ENCODE measurements at regions not wholly inside any gene's neighbourhood (a gene's known extent, or its start where the extent isn't known, plus 50 kb on each side); places are given as distances from the start of the nearest gene placed in this dataset.

DNA sequence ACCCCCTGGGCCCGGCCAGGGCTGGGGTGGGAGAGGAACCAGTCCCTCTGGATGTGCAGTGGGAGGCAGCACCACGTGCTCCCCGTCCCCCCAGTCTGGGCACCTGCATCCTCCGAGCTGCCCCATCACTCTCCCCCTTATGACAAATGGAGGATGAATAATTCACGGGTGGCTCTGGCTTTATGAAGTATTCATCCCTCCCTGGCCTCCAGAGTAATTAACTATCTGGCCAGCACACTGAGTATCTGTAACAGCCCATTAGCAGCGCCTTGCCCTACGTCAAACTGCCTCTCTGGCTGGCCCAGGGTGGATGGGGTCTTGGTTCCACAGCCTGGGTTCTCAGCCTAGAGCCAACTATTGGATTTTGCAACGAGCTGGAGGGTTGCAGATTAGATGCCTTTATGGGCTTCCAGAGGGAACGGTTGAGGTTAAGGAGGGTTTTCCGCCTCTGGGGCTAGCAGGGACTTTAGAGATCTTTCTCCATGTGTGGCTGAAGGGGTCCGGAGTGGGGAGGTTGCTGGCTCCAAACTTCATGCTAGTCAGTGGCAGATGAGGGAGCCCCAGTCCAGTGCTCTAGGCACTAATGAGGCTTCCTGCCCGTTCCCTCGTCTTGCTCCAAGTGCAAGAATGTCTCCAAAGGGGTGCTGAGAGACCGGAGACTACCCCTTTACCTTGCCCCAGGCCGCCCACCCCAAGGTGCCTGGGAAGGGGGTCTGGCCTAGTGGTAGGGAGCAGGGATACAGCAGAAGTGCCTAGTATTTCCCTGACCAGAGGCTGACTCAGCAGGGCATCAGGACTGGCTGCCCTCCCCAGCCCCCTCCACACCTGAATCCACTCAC is 53.5 kb upstream of the MLN start:
- DNase-seq (ENCODE audit: low read depth), result no peak
- H3K4me3 ChIP-seq (ENCODE audit: low read depth, low read length), result no peak overlapping the region
- TF ChIP-seq, protein P1, sequence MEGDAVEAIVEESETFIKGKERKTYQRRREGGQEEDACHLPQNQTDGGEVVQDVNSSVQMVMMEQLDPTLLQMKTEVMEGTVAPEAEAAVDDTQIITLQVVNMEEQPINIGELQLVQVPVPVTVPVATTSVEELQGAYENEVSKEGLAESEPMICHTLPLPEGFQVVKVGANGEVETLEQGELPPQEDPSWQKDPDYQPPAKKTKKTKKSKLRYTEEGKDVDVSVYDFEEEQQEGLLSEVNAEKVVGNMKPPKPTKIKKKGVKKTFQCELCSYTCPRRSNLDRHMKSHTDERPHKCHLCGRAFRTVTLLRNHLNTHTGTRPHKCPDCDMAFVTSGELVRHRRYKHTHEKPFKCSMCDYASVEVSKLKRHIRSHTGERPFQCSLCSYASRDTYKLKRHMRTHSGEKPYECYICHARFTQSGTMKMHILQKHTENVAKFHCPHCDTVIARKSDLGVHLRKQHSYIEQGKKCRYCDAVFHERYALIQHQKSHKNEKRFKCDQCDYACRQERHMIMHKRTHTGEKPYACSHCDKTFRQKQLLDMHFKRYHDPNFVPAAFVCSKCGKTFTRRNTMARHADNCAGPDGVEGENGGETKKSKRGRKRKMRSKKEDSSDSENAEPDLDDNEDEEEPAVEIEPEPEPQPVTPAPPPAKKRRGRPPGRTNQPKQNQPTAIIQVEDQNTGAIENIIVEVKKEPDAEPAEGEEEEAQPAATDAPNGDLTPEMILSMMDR (conservative IDR thresholded peaks at IDR 0.05; ENCODE audit: low read depth, low read length), result no peak

DNA sequence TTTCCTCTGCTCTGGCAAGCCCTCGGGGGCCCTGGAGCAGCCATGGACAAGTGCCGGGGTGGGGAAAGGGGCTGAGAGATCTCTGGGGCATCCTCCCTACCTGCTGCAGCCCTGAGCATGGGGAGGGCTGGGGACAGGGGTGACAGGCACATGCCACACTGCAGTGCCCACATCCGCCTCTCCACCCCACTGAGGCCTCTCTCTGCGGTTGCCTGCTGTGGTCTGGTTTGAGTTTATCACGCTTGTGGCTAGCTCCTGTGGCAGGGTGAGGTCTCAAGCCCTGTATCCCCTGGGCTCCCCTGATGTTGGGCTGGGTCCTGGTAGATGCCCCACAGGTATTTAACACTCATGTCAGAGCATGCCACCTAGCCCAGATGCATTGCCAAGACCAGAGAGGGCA is 52.9 kb upstream of the MLN start:
- TF ChIP-seq, protein P1 (conservative IDR thresholded peaks at IDR 0.05; ENCODE audit: low read depth, low read length), result no peak
- no peak overlapping the region for H3K4me3 ChIP-seq (ENCODE audit: low read depth, low read length)
- DNase-seq (ENCODE audit: low read depth), result no peak

DNA sequence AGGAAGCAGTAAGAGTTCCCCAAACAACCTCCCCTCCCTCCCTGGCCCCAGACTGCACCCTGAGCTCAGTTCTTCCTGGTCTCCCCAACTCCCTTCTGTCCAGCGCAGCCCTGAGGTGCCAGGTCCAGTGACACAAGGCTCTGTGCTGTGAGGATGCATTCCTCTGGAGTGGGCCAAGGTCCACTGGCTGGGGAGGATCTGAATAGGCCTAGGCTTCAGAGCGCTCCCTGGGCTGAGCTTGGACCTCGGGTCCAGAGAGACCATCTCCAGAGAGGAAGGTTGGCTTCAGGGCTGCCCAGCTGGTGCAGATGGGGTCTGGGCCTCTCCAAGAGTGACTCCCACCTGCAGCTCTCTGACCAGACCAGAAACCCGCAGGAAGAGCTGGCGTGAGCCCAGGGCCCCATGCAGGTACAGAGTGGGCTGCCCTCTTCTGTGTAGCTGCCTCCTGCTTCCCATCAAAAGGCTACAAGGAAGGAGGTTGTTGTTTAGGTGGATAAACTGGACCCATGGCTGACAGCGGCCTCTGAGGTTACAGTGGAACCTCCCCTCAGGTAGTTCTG is 52.3 kb upstream of the MLN start:
- DNase-seq (ENCODE audit: low read depth), result no peak
- TF ChIP-seq, protein P1 (conservative IDR thresholded peaks at IDR 0.05; ENCODE audit: low read depth, low read length), result no peak
- no peak overlapping the region for H3K4me3 ChIP-seq (ENCODE audit: low read depth, low read length)

DNA sequence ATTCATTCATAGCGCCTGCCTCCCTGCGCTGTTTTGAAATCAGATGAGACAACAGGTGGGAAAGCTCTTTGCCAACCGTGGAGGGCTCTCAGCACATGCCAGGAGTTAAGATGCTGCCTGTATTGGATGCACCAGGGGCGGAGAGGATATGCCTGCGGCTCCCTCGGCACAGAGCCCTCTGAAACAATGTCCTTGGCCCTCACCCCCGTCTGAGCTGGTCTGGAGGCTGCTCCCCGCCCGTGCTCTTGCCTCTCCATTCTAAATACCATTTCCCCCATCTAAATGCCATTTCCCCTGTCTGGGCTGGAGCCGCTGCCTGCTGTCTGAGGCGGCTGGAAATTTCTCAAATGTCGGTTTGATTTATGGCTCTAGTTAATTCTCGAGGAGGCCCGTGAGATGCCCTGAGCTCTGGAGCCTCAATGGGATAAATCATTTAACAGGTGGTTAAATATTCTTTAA is 50.8 kb upstream of the MLN start:
- TF ChIP-seq, protein P1 (conservative IDR thresholded peaks at IDR 0.05; ENCODE audit: low read depth, low read length), result no peak
- DNase-seq (ENCODE audit: low read depth), result no peak
- no peak overlapping the region for H3K4me3 ChIP-seq (ENCODE audit: low read depth, low read length)

DNA sequence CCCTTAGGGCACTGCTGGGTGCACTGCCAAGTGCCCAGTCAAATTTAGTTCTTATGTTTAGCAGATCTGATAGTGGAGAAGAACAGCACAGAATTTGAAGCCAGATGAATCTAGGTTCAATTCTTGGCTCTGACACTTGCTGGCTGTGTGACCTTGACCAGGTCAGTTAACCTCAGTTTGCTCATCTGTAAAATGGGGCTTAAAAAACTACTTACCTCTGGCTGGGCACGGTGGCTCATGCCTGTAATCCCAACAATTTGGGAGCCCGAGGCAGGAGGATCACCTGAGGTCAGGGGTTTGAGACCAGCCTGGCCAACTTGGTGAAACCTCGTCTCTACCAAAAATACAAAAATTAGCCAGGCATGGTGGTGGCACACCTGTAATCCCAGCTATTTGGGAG is 49.9 kb upstream of the MLN start:
- TF ChIP-seq, protein P1 (conservative IDR thresholded peaks at IDR 0.05; ENCODE audit: low read depth, low read length), result no peak
- H3K4me3 ChIP-seq (ENCODE audit: low read depth, low read length), result no peak overlapping the region
- DNase-seq (ENCODE audit: low read depth), result no peak

Data from epithelial cell of proximal tubule (primary cell).